HG02973 (cell line): ENCODE measurements at regions not wholly inside any gene's neighbourhood (a gene's known extent, or its start where the extent isn't known, plus 50 kb on each side); places are given as distances from the start of the nearest gene placed in this dataset.
"Not testable (repeated sequence)": the region's sequence is repeated elsewhere in the genome, so short reads cannot be mapped to it uniquely, and the experiment has no call there.

Experiments
- ATAC-seq: cut with Tn5 transposase; IDR thresholded peaks from one replicate; pipeline ENCODE4 v1.9.1; 2021; ENCODE audit warnings: moderate library complexity; ENCODE audit not compliant: unreplicated experiment

- no peak for ATAC-seq
Measured at GRCh38 chr3:105281989-105282388, 84.7 kb upstream of the ALCAM start.

GRCh38 chr3:105284876-105285275, 81.8 kb upstream of the ALCAM start:
- ATAC-seq, result no peak

- ATAC-seq, result no peak
Measured at GRCh38 chr3:105285653-105286241, 81.0 kb upstream of the ALCAM start.

GRCh38 chr3:105293441-105293840, 73.3 kb upstream of the ALCAM start:
- no peak for ATAC-seq

GRCh38 chr3:105296182-105296822, 70.4 kb upstream of the ALCAM start:
- ATAC-seq, result not testable (repeated sequence)

GRCh38 chr3:105304487-105304886, 62.2 kb upstream of the ALCAM start:
- ATAC-seq, result no peak

GRCh38 chr3:105315144-105315543, 51.6 kb upstream of the ALCAM start:
- no peak for ATAC-seq

- ATAC-seq, result no peak
Measured at GRCh38 chr3:105315815-105316214, 50.9 kb upstream of the ALCAM start.

GRCh38 chr3:105316331-105316730, 50.4 kb upstream of the ALCAM start:
- no peak for ATAC-seq
